ENCODE measurements at regions not wholly inside any gene's neighbourhood (a gene's known extent, or its start where the extent isn't known, plus 50 kb on each side); places are given as distances from the start of the nearest gene placed in this dataset.

DNA sequence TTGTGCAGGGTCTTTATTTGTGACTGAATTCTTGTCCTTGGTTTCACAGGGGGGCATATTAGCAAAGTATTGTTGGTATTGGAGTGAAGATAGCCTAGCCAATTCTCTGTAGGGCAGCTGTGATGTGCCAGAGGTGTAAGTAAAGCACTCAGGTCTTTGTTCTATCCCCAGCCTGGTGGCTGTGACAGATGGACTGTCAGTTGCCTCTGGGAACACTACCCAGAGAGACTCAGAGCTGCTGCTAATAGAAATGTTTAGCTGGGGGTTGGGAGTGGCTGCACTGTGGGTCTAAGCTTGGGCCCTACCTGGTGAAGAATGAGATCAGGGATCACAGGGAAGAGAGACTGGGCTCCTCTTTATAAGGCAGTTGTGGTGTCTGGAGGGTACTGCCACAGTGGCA, 1006.5 kb upstream of the TYRP1 start:
- no peak for TF ChIP-seq GATA2 (IDR thresholded peaks at IDR 0.05; ENCODE audit: low read depth, low read length)
- no peak for TF ChIP-seq GATA3 (IDR thresholded peaks at IDR 0.05; ENCODE audit: low read depth, low read length)
